Iris pigment epithelial cell (primary cell): ENCODE measurements at regions not wholly inside any gene's neighbourhood (a gene's known extent, or its start where the extent isn't known, plus 50 kb on each side); places are given as distances from the start of the nearest gene placed in this dataset.

Experiments
- DNase-seq: peaks from one replicate; pipeline ENCODE4 v3.0.0-alpha.2; 2011; ENCODE audit warnings: low read depth

- DNase-seq, result no peak
These were observed 202.0 kb upstream of the COBL start for GRCh38 chr7:51518646-51519045.

- no peak for DNase-seq
These were observed 200.6 kb upstream of the COBL start for GRCh38 chr7:51517187-51517586.

- no peak for DNase-seq
These were observed 185.0 kb upstream of the COBL start for GRCh38 chr7:51501620-51502019.

GRCh38 chr7:51482976-51483375 is 166.4 kb upstream of the COBL start:
- DNase-seq, result no peak

- no peak for DNase-seq
These were observed 164.8 kb upstream of the COBL start for GRCh38 chr7:51481421-51481820.

GRCh38 chr7:51477819-51478218 is 161.2 kb upstream of the COBL start:
- DNase-seq, result no peak

GRCh38 chr7:51477323-51477722 is 160.7 kb upstream of the COBL start:
- DNase-seq, result no peak

GRCh38 chr7:51476026-51476425 is 159.4 kb upstream of the COBL start:
- DNase-seq, result no peak

GRCh38 chr7:51472873-51473272 is 156.3 kb upstream of the COBL start:
- DNase-seq, result no peak

GRCh38 chr7:51471981-51472296 is 155.3 kb upstream of the COBL start:
- DNase-seq, result no peak

GRCh38 chr7:51471210-51471980 is 154.8 kb upstream of the COBL start:
- DNase-seq, result no peak

- DNase-seq, result no peak
These were observed 150.9 kb upstream of the COBL start for GRCh38 chr7:51467384-51468017.

GRCh38 chr7:51459809-51460208 is 143.2 kb upstream of the COBL start:
- DNase-seq, result no peak

- no peak for DNase-seq
These were observed 142.1 kb upstream of the COBL start for GRCh38 chr7:51458693-51459092.

GRCh38 chr7:51457079-51457478 is 140.5 kb upstream of the COBL start:
- DNase-seq, result no peak

GRCh38 chr7:51456431-51457060 is 139.9 kb upstream of the COBL start:
- no peak for DNase-seq

GRCh38 chr7:51455948-51456347 is 139.3 kb upstream of the COBL start:
- no peak for DNase-seq

- no peak for DNase-seq
These were observed 138.9 kb upstream of the COBL start for GRCh38 chr7:51455513-51455912.

GRCh38 chr7:51455086-51455485 is 138.5 kb upstream of the COBL start:
- no peak for DNase-seq

GRCh38 chr7:51452694-51453093 is 136.1 kb upstream of the COBL start:
- no peak for DNase-seq

GRCh38 chr7:51451751-51452476 is 135.3 kb upstream of the COBL start:
- DNase-seq, result no peak

- DNase-seq, result no peak
These were observed 133.9 kb upstream of the COBL start for GRCh38 chr7:51450541-51450940.

- no peak for DNase-seq
These were observed 130.2 kb upstream of the COBL start for GRCh38 chr7:51446785-51447184.
